ENCODE measurements at regions not wholly inside any gene's neighbourhood (a gene's known extent, or its start where the extent isn't known, plus 50 kb on each side); places are given as distances from the start of the nearest gene placed in this dataset.

DNA sequence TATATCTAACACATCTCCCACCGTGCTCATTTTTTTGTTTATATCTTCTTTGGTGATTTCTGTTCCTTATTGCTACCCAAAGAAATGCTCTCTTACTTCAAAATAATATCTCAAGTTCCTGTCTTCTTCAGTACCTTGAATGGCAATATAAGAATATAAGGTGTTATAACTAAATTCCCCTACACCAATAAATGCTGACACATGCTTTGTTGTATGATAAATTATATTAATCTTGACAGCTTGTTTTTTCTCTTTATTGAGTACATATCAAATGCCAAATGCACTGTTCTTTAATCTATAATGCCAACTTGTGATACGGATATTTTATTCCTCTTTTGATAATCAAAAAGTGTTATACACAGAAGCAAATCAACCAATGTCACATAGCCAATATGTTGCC lies 540.3 kb downstream of the PYDC2 start:
- 45% methylated on average over 2 of the region's 2 CpGs for WGBS

DNA sequence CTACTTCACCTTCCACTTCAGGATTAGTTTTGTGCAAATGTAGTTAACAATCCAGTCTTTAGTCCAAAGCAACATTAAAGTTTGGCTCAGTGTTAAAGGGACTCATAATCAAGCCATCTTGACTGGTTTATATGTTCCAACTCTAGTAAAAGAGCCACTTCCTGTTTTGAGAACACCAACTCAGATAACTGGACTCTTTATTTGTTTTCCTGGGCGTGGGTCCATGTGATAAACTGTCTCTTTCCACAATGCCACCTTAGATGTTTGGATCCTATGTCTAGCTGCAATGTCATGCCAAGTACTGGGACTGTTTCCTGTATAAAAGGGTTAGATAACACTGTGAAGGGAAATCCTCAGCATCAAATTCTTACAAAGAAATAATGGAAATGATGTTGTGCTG lies 545.0 kb downstream of the PYDC2 start:
- no peak overlapping the region for H3K9ac ChIP-seq (ENCODE audit: low read depth in 1 of 2, low read length in 2 of 2)
- WGBS: 11% methylated on average over 1 of the region's 1 CpG
- TF ChIP-seq YY1 (IDR thresholded peaks at IDR 0.05) (no peak), RXRA (IDR thresholded peaks at IDR 0.05) (no peak), SP1 (IDR thresholded peaks at IDR 0.05) (no peak), FOXA2 (IDR thresholded peaks at IDR 0.05) (no peak)
- TF ChIP-seq, protein P1, sequence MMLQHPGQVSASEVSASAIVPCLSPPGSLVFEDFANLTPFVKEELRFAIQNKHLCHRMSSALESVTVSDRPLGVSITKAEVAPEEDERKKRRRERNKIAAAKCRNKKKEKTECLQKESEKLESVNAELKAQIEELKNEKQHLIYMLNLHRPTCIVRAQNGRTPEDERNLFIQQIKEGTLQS (IDR thresholded peaks at IDR 0.05): no peak
- DNase-seq (ENCODE audit: low spot score): no peak
- H3K4me1 ChIP-seq (ENCODE audit: control insufficient read depth in 4 of 4, insufficient read depth in 4 of 4, low read length in 3 of 4): no peaks in the 10 kb centered on the region
- H3K27ac ChIP-seq (ENCODE audit: low read depth in 1 of 2, low read length in 2 of 2): no peak overlapping the region
- H3K36me3 ChIP-seq (ENCODE audit: control insufficient read depth in 4 of 4, insufficient read depth in 3 of 4, low read depth in 1 of 4, low read length in 3 of 4): no peaks in the 10 kb centered on the region
- peaks cover 0 to 6% (median 0%) of the 10 kb centered on the region in 4 donors for H3K27me3 ChIP-seq (ENCODE audit: control insufficient read depth in 4 of 4, insufficient read depth in 4 of 4, low read length in 3 of 4)
- H3K9me3 ChIP-seq (ENCODE audit: control insufficient read depth in 4 of 4, low read length in 3 of 4): no peaks in the 10 kb centered on the region
- no peak overlapping the region for H3K4me3 ChIP-seq (ENCODE audit: low read depth in 1 of 3, low read length in 3 of 3)

More for the DNA sequence above, 540.3 kb downstream of the PYDC2 start:
- no peak for DNase-seq (ENCODE audit: low spot score)
- no peak overlapping the region for H3K9ac ChIP-seq (ENCODE audit: low read depth in 1 of 2, low read length in 2 of 2)
- no peaks in the 10 kb centered on the region for H3K36me3 ChIP-seq (ENCODE audit: control insufficient read depth in 4 of 4, insufficient read depth in 3 of 4, low read depth in 1 of 4, low read length in 3 of 4)
- H3K9me3 ChIP-seq (ENCODE audit: control insufficient read depth in 4 of 4, low read length in 3 of 4): no peaks in the 10 kb centered on the region
- no peak overlapping the region for H3K27ac ChIP-seq (ENCODE audit: low read depth in 1 of 2, low read length in 2 of 2)
- H3K27me3 ChIP-seq (ENCODE audit: control insufficient read depth in 4 of 4, insufficient read depth in 4 of 4, low read length in 3 of 4): no peaks in the 10 kb centered on the region
- TF ChIP-seq, protein P2, sequence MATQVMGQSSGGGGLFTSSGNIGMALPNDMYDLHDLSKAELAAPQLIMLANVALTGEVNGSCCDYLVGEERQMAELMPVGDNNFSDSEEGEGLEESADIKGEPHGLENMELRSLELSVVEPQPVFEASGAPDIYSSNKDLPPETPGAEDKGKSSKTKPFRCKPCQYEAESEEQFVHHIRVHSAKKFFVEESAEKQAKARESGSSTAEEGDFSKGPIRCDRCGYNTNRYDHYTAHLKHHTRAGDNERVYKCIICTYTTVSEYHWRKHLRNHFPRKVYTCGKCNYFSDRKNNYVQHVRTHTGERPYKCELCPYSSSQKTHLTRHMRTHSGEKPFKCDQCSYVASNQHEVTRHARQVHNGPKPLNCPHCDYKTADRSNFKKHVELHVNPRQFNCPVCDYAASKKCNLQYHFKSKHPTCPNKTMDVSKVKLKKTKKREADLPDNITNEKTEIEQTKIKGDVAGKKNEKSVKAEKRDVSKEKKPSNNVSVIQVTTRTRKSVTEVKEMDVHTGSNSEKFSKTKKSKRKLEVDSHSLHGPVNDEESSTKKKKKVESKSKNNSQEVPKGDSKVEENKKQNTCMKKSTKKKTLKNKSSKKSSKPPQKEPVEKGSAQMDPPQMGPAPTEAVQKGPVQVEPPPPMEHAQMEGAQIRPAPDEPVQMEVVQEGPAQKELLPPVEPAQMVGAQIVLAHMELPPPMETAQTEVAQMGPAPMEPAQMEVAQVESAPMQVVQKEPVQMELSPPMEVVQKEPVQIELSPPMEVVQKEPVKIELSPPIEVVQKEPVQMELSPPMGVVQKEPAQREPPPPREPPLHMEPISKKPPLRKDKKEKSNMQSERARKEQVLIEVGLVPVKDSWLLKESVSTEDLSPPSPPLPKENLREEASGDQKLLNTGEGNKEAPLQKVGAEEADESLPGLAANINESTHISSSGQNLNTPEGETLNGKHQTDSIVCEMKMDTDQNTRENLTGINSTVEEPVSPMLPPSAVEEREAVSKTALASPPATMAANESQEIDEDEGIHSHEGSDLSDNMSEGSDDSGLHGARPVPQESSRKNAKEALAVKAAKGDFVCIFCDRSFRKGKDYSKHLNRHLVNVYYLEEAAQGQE (IDR thresholded peaks at IDR 0.05): no peak
- TF ChIP-seq NR2F2 (IDR thresholded peaks at IDR 0.05): no peak
- no peak for TF ChIP-seq YY1 (IDR thresholded peaks at IDR 0.05)
- TF ChIP-seq, protein P3, sequence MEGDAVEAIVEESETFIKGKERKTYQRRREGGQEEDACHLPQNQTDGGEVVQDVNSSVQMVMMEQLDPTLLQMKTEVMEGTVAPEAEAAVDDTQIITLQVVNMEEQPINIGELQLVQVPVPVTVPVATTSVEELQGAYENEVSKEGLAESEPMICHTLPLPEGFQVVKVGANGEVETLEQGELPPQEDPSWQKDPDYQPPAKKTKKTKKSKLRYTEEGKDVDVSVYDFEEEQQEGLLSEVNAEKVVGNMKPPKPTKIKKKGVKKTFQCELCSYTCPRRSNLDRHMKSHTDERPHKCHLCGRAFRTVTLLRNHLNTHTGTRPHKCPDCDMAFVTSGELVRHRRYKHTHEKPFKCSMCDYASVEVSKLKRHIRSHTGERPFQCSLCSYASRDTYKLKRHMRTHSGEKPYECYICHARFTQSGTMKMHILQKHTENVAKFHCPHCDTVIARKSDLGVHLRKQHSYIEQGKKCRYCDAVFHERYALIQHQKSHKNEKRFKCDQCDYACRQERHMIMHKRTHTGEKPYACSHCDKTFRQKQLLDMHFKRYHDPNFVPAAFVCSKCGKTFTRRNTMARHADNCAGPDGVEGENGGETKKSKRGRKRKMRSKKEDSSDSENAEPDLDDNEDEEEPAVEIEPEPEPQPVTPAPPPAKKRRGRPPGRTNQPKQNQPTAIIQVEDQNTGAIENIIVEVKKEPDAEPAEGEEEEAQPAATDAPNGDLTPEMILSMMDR (IDR thresholded peaks at IDR 0.05; ENCODE audit: low read depth, low read length, missing input control): no peak
- TF ChIP-seq, protein P4, sequence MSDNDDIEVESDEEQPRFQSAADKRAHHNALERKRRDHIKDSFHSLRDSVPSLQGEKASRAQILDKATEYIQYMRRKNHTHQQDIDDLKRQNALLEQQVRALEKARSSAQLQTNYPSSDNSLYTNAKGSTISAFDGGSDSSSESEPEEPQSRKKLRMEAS (IDR thresholded peaks at IDR 0.05): no peak
- no peak for TF ChIP-seq FOXA2 (IDR thresholded peaks at IDR 0.05)
- no peak for TF ChIP-seq JUND (IDR thresholded peaks at IDR 0.05)
- no peak for TF ChIP-seq HNF4A (conservative IDR thresholded peaks at IDR 0.05)
- TF ChIP-seq SP1 (IDR thresholded peaks at IDR 0.05): no peak
- TF ChIP-seq TAF1 (conservative IDR thresholded peaks at IDR 0.05): no peak
- no peak for TF ChIP-seq HNF4G (IDR thresholded peaks at IDR 0.05)
- TF ChIP-seq RXRA (IDR thresholded peaks at IDR 0.05): no peak
- no peak for TF ChIP-seq FOXA1 (IDR thresholded peaks at IDR 0.05)
- TF ChIP-seq RAD21 (IDR thresholded peaks at IDR 0.05): no peak
- TF ChIP-seq GABPA (IDR thresholded peaks at IDR 0.05 in 1 of 2, conservative IDR thresholded peaks at IDR 0.05 in 1 of 2): no peak
- no peaks in the 10 kb centered on the region for H3K4me1 ChIP-seq (ENCODE audit: control insufficient read depth in 4 of 4, insufficient read depth in 4 of 4, low read length in 3 of 4)
- H3K4me3 ChIP-seq (ENCODE audit: low read depth in 1 of 3, low read length in 3 of 3): no peak overlapping the region

All from liver (tissue), 8 donors.